NCI-H146 treated with DMSO at 0.1 percent for 48 hours (cell line): ENCODE measurements at regions not wholly inside any gene's neighbourhood (a gene's known extent, or its start where the extent isn't known, plus 50 kb on each side); places are given as distances from the start of the nearest gene placed in this dataset.
"Not testable (repeated sequence)": the region's sequence is repeated elsewhere in the genome, so short reads cannot be mapped to it uniquely, and the experiment has no call there.

Experiments used
- DNase-seq: peaks from one replicate; lab custom pipeline; 2025; ENCODE audit not compliant: unreplicated experiment; lab: John Stamatoyannopoulos, UW

- DNase-seq: no peak
Observed at GRCh38 chr2:595831-596592, 81.2 kb downstream of the TMEM18 start.

GRCh38 chr2:595141-595815 is 81.9 kb downstream of the TMEM18 start:
- no peak for DNase-seq

GRCh38 chr2:594297-594949 is 82.8 kb downstream of the TMEM18 start:
- DNase-seq: no peak

- DNase-seq: no peak
Observed at GRCh38 chr2:593356-594026, 83.7 kb downstream of the TMEM18 start.

GRCh38 chr2:592737-593136 is 84.5 kb downstream of the TMEM18 start:
- no peak for DNase-seq

- DNase-seq: no peak
Observed at GRCh38 chr2:590214-591175, 86.7 kb downstream of the TMEM18 start.

- DNase-seq: no peak
Observed at GRCh38 chr2:589281-590130, 87.7 kb downstream of the TMEM18 start.

- no peak for DNase-seq
Observed at GRCh38 chr2:588074-588645, 89.0 kb downstream of the TMEM18 start.

GRCh38 chr2:587087-587960 is 89.9 kb downstream of the TMEM18 start:
- no peak for DNase-seq

- DNase-seq: no peak
Observed at GRCh38 chr2:586641-587076, 90.5 kb downstream of the TMEM18 start.

- no peak for DNase-seq
Observed at GRCh38 chr2:584863-585823, 92.1 kb downstream of the TMEM18 start.

- DNase-seq: no peak
Observed at GRCh38 chr2:583666-584065, 93.5 kb downstream of the TMEM18 start.

- DNase-seq: no peak
Observed at GRCh38 chr2:582792-583528, 94.2 kb downstream of the TMEM18 start.

- not testable (repeated sequence) for DNase-seq
Observed at GRCh38 chr2:582289-582688, 94.9 kb downstream of the TMEM18 start.

- DNase-seq: no peak
Observed at GRCh38 chr2:579961-580360, 97.2 kb downstream of the TMEM18 start.

GRCh38 chr2:579351-579886 is 97.8 kb downstream of the TMEM18 start:
- DNase-seq: peak; percentile 2
